Uterus (tissue), 2 donors: ENCODE measurements at regions not wholly inside any gene's neighbourhood (a gene's known extent, or its start where the extent isn't known, plus 50 kb on each side); places are given as distances from the start of the nearest gene placed in this dataset.

Experiments used
- CTCF ChIP-seq, 4 experiments: fragments of 200-600 bp in 2 of 4; fragments of 450-650 bp in 2 of 4; sonication (generic) in 2 of 4; IDR thresholded peaks; one replicate each; pipeline ENCODE4 v1.5.1; 2016 to 2019; ENCODE audit warnings: antibody characterized with exemption in 4 of 4, mild to moderate bottlenecking in 2 of 4, moderate library complexity in 1 of 4
- POLR2A ChIP-seq, 2 donors: fragments of 450-650 bp; IDR thresholded peaks; one replicate each; pipeline ENCODE4 v1.6.1; 2016; ENCODE audit warnings: antibody characterized with exemption in 2 of 2, mild to moderate bottlenecking in 1 of 2, moderate library complexity in 1 of 2

GRCh38 chr13:75038393-75039113 lies 443.4 kb downstream of the TBC1D4 start:
- TF ChIP-seq CTCF (IDR thresholded peaks at IDR 0.05) (no peak), POLR2A (IDR thresholded peaks at IDR 0.05) (no peak)
